Glutamatergic neuron (in vitro differentiated cells): ENCODE measurements at regions not wholly inside any gene's neighbourhood (a gene's known extent, or its start where the extent isn't known, plus 50 kb on each side); places are given as distances from the start of the nearest gene placed in this dataset.

ENCODE experiments used
- DNase-seq: peaks from one replicate; pipeline ENCODE4 v3.0.0; 2022
- H3K27ac Mint-ChIP-seq: one replicate; pipeline ENCODE4 v1.8.0; 2020; ENCODE audit warnings: mild to moderate bottlenecking, mixed read lengths, inconsistent platforms; ENCODE audit not compliant: unreplicated experiment
- H3K27me3 Mint-ChIP-seq: one replicate; pipeline ENCODE4 v1.8.0; 2020; ENCODE audit warnings: mild to moderate bottlenecking, moderate library complexity, mixed read lengths, inconsistent platforms; ENCODE audit not compliant: unreplicated experiment
- H3K36me3 Mint-ChIP-seq: one replicate; pipeline ENCODE4 v1.8.0; 2020; ENCODE audit warnings: mild to moderate bottlenecking, mixed read lengths, inconsistent platforms; ENCODE audit not compliant: unreplicated experiment
- H3K4me1 Mint-ChIP-seq: one replicate; pipeline ENCODE4 v1.8.0; 2020; ENCODE audit warnings: mild to moderate bottlenecking, low read depth, mixed read lengths, inconsistent platforms; ENCODE audit not compliant: unreplicated experiment
- H3K4me3 Mint-ChIP-seq: one replicate; pipeline ENCODE4 v1.8.0; 2020; ENCODE audit warnings: mild to moderate bottlenecking, mixed read lengths, inconsistent platforms; ENCODE audit not compliant: unreplicated experiment
- H3K9me3 Mint-ChIP-seq: one replicate; pipeline ENCODE4 v1.8.0; 2020; ENCODE audit warnings: mild to moderate bottlenecking, moderate library complexity, mixed read lengths, inconsistent platforms; ENCODE audit not compliant: unreplicated experiment
- CTCF ChIP-seq: fragments of 200-600 bp; sonication (generic); IDR thresholded peaks from one replicate; pipeline ENCODE4 v1.5.0; 2021; ENCODE audit not compliant: partially characterized antibody, unreplicated experiment

GRCh38 chr3:13132281-13132680, 59.1 kb upstream of the IQSEC1 start:
- DNase-seq: no peak
- no peaks in the 10 kb centered on the region for H3K36me3 Mint-ChIP-seq
- TF ChIP-seq CTCF: no peak
- no peak overlapping the region for H3K4me3 Mint-ChIP-seq
- H3K4me1 Mint-ChIP-seq: peaks cover 4% of the 10 kb centered on the region
- H3K27me3 Mint-ChIP-seq: peaks cover 5% of the 10 kb centered on the region
- H3K9me3 Mint-ChIP-seq: no peaks in the 10 kb centered on the region
- no peak overlapping the region for H3K27ac Mint-ChIP-seq

DNA sequence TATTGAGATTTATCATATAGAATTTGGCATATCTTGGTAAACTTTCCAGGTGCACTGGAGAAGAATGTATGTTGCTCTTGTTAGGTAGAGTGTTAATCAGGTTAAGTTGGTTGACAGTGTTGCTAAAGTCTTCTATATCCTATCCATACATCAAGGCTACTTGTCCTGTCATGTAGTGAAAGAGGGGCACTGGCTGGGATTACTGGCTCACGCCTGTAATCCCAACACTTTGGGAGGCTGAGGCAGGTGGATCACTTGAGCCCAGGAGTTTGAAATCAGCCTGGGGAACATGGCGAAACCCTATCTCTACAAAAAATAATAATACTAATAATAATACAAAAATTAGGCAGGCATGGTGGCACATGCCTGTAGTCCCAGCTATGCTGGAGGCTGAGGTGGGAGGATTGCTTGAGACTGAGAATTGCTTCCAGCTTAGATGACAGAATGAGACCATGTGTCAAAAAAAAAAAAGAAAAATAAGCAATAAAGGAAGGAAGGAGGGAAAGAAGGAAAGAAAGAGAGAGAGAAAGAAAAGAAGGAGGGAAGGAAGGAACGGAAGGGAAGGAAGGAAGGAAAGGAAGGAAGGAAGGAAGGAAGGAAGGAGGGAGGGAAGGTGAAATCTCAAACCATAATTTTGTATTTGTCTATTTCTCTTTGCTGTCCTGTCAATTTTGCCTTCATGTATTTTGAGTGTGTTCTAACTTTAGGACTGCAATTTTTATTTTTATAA, 57.4 kb upstream of the IQSEC1 start:
- Mint-ChIP-seq H3K4me1 (no peaks in the 10 kb centered on the region), H3K9me3 (no peaks in the 10 kb centered on the region), H3K4me3 (no peak overlapping the region), H3K27ac (no peak overlapping the region), H3K27me3 (peaks cover 1% of the 10 kb centered on the region), H3K36me3 (no peaks in the 10 kb centered on the region)
- no peak for TF ChIP-seq CTCF
- no peak for DNase-seq

DNA sequence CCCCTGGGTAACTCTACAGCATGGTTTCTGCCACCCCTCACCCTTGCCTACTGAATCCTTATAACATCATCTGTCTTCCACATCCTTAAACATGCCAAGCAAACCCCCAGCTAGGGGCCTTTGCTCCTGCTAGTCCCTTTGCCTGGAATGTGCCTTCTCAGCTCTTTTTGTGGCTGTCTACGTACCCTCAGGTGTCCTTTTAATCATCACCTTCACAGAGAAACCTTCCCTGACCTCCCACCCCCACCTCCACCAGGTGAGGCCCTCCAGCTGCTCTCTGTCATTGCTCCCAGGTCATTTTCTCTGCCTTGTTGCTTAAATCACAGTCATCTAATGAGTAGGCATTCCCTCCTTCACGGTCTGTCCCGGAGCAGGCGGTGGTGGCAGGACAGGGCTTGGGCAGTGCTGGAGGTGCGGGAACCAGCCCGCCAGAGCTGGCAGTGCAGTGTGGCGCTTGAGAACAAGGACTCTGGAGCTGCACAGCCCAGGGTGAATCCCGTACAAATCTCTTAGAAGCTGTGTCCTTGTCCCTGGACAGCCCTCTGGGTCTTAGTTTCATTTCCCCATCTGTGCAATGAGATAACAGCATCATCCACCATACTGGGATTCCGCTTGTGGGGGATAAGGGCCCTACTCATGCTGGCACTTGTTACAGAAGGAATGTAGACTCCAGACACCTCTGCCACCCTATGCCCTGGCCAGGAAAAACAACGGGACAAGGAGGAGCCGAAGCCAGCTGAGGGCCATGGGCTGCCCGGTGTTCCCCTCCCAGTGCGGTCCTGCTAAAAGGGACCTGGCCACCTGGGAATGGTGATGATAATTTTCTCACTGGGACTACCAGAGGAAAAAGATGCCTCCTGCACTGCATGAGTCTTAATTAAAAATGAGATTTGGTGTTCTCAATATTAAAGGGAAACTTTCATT, 52.1 kb upstream of the IQSEC1 start:
- no peak overlapping the region for H3K4me3 Mint-ChIP-seq
- no peak for TF ChIP-seq CTCF
- no peaks in the 10 kb centered on the region for H3K36me3 Mint-ChIP-seq
- H3K4me1 Mint-ChIP-seq: no peaks in the 10 kb centered on the region
- H3K27ac Mint-ChIP-seq: no peak overlapping the region
- H3K27me3 Mint-ChIP-seq: no peaks in the 10 kb centered on the region
- H3K9me3 Mint-ChIP-seq: no peaks in the 10 kb centered on the region
- no peak for DNase-seq

DNA sequence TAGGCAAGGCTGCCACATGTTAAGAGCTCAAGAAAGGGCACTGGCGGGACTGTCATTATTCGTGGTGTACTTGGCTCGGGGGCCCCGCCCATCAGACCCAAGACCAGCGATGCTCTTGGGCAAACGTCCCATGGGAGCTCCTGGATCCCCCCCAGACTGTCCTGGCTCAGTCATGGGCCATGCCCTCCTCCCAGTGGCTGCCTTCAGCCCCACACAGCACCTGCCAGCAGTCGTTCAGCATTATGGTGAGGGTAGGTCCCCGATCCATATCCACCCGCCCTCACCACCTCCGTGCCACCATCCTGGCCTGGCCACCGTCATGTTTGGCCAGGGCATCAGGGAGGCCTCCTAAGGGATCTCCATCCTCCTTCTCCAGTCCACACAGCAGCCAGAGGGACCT, 51.4 kb upstream of the IQSEC1 start:
- no peak overlapping the region for H3K27ac Mint-ChIP-seq
- H3K9me3 Mint-ChIP-seq: no peaks in the 10 kb centered on the region
- H3K4me3 Mint-ChIP-seq: no peak overlapping the region
- no peak for DNase-seq
- TF ChIP-seq CTCF: no peak
- H3K27me3 Mint-ChIP-seq: no peaks in the 10 kb centered on the region
- no peaks in the 10 kb centered on the region for H3K36me3 Mint-ChIP-seq
- no peaks in the 10 kb centered on the region for H3K4me1 Mint-ChIP-seq

GRCh38 chr3:13123765-13124164, 50.5 kb upstream of the IQSEC1 start:
- Mint-ChIP-seq H3K27ac (no peak overlapping the region), H3K27me3 (no peaks in the 10 kb centered on the region), H3K4me1 (no peaks in the 10 kb centered on the region), H3K9me3 (no peaks in the 10 kb centered on the region), H3K36me3 (no peaks in the 10 kb centered on the region), H3K4me3 (no peak overlapping the region)
- no peak for DNase-seq
- TF ChIP-seq CTCF: no peak
